ENCODE measurements at regions not wholly inside any gene's neighbourhood (a gene's known extent, or its start where the extent isn't known, plus 50 kb on each side); places are given as distances from the start of the nearest gene placed in this dataset.

DNA sequence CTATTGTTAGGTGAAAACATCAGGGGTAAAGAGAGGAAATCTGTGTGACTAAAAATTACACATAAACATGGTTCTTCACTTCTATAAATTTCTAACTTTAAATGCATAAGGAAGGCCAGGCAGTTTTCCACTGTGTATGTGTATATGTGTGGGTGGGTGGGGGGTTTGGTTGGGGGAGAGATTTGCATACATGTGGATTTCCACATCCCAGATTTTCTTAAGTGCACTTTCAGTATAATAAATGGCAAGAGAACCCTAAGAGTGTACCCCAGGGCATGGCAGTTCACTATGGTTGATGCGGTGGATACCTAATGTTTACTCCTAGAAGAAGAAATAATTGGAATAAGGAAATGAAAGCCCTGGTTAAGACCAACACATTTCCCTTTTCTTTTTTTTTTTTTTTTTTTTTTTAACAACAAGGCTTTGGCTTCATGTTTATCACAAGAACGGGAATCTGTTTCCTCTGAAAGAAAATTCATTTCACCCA is 451.8 kb upstream of the CCL2 start:
- TF ChIP-seq ZNF70 (CRISPR knock-in tag; IDR thresholded peaks at IDR 0.05) (no peak), ZNF8 (CRISPR knock-in tag; IDR thresholded peaks at IDR 0.05) (no peak), PPARA (CRISPR knock-in tag; IDR thresholded peaks at IDR 0.05; ENCODE audit: borderline replicate concordance) (no peak), CREB5 (CRISPR knock-in tag; IDR thresholded peaks at IDR 0.05; ENCODE audit: low read depth) (no peak), OSR1 (CRISPR knock-in tag; IDR thresholded peaks at IDR 0.05) (no peak), CSRNP3 (CRISPR knock-in tag; IDR thresholded peaks at IDR 0.05) (no peak), TOX (CRISPR knock-in tag; IDR thresholded peaks at IDR 0.05; ENCODE audit: borderline replicate concordance) (no peak)
- no peak for ATAC-seq

- no peak for TF ChIP-seq POU6F1 (CRISPR knock-in tag; IDR thresholded peaks at IDR 0.05; ENCODE audit: borderline replicate concordance, low read depth)
- TF ChIP-seq RARB (CRISPR knock-in tag; IDR thresholded peaks at IDR 0.05) = no peak
- TF ChIP-seq ZFP30 (CRISPR knock-in tag; IDR thresholded peaks at IDR 0.05) = no peak
- no peak for TF ChIP-seq ARNTL (CRISPR knock-in tag; IDR thresholded peaks at IDR 0.05; ENCODE audit: borderline replicate concordance, low read depth)
- no peak for TF ChIP-seq CREB5 (CRISPR knock-in tag; IDR thresholded peaks at IDR 0.05; ENCODE audit: low read depth)
- TF ChIP-seq ZNF565 (CRISPR knock-in tag; conservative IDR thresholded peaks at IDR 0.05; ENCODE audit: low read depth) = no peak
- TF ChIP-seq, protein P1, sequence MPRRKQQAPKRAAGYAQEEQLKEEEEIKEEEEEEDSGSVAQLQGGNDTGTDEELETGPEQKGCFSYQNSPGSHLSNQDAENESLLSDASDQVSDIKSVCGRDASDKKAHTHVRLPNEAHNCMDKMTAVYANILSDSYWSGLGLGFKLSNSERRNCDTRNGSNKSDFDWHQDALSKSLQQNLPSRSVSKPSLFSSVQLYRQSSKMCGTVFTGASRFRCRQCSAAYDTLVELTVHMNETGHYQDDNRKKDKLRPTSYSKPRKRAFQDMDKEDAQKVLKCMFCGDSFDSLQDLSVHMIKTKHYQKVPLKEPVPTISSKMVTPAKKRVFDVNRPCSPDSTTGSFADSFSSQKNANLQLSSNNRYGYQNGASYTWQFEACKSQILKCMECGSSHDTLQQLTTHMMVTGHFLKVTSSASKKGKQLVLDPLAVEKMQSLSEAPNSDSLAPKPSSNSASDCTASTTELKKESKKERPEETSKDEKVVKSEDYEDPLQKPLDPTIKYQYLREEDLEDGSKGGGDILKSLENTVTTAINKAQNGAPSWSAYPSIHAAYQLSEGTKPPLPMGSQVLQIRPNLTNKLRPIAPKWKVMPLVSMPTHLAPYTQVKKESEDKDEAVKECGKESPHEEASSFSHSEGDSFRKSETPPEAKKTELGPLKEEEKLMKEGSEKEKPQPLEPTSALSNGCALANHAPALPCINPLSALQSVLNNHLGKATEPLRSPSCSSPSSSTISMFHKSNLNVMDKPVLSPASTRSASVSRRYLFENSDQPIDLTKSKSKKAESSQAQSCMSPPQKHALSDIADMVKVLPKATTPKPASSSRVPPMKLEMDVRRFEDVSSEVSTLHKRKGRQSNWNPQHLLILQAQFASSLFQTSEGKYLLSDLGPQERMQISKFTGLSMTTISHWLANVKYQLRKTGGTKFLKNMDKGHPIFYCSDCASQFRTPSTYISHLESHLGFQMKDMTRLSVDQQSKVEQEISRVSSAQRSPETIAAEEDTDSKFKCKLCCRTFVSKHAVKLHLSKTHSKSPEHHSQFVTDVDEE (CRISPR knock-in tag; IDR thresholded peaks at IDR 0.05) = no peak
- no peak for TF ChIP-seq ZC3H10 (CRISPR knock-in tag; IDR thresholded peaks at IDR 0.05)
- no peak for TF ChIP-seq ISL1 (CRISPR knock-in tag; IDR thresholded peaks at IDR 0.05)
- TF ChIP-seq CSRNP3 (CRISPR knock-in tag; IDR thresholded peaks at IDR 0.05) = no peak
- TF ChIP-seq TCF4 (CRISPR knock-in tag; IDR thresholded peaks at IDR 0.05; ENCODE audit: borderline replicate concordance) = no peak
- no peak for TF ChIP-seq GLIS3 (CRISPR knock-in tag; IDR thresholded peaks at IDR 0.05)
- no peak for TF ChIP-seq TOX (CRISPR knock-in tag; IDR thresholded peaks at IDR 0.05; ENCODE audit: borderline replicate concordance)
- ATAC-seq = no peak
Observed at GRCh38 chr17:33803686-33804085, 451.4 kb upstream of the CCL2 start.

GRCh38 chr17:33804401-33804800 is 450.7 kb upstream of the CCL2 start:
- no peak for ATAC-seq
- TF ChIP-seq CSRNP3 (CRISPR knock-in tag; IDR thresholded peaks at IDR 0.05) = no peak
- no peak for TF ChIP-seq POU6F1 (CRISPR knock-in tag; IDR thresholded peaks at IDR 0.05; ENCODE audit: borderline replicate concordance, low read depth)
- TF ChIP-seq ZFP3 (CRISPR knock-in tag; IDR thresholded peaks at IDR 0.05) = no peak
- TF ChIP-seq CREB5 (CRISPR knock-in tag; IDR thresholded peaks at IDR 0.05; ENCODE audit: low read depth) = no peak
- TF ChIP-seq PATZ1 (CRISPR knock-in tag; IDR thresholded peaks at IDR 0.05; ENCODE audit: borderline replicate concordance) = no peak
- TF ChIP-seq TOX (CRISPR knock-in tag; IDR thresholded peaks at IDR 0.05; ENCODE audit: borderline replicate concordance) = no peak
- TF ChIP-seq ESRRG (CRISPR knock-in tag; IDR thresholded peaks at IDR 0.05) = no peak
